ENCODE measurements at regions not wholly inside any gene's neighbourhood (a gene's known extent, or its start where the extent isn't known, plus 50 kb on each side); places are given as distances from the start of the nearest gene placed in this dataset.

DNA sequence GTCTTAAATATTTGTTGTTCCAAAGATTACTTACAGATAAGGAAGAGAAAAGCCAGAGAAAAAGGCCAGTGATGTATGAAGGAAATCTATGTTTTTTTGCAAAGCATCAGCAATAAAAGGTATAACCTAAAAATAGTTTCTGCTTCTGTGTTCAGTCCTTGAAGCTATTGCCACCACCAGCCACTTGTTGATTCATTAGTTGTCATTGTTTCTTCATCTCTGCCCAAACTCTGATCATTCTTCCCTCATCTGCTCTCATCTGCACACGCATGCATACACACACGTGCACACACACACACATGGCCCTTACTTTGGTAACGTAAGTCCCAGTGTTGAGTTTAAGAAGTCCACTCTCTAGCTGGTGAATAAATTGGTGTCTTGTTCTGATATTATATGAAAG lies 540.7 kb downstream of the GATA3 start:
- TF ChIP-seq, protein P1, sequence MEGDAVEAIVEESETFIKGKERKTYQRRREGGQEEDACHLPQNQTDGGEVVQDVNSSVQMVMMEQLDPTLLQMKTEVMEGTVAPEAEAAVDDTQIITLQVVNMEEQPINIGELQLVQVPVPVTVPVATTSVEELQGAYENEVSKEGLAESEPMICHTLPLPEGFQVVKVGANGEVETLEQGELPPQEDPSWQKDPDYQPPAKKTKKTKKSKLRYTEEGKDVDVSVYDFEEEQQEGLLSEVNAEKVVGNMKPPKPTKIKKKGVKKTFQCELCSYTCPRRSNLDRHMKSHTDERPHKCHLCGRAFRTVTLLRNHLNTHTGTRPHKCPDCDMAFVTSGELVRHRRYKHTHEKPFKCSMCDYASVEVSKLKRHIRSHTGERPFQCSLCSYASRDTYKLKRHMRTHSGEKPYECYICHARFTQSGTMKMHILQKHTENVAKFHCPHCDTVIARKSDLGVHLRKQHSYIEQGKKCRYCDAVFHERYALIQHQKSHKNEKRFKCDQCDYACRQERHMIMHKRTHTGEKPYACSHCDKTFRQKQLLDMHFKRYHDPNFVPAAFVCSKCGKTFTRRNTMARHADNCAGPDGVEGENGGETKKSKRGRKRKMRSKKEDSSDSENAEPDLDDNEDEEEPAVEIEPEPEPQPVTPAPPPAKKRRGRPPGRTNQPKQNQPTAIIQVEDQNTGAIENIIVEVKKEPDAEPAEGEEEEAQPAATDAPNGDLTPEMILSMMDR (IDR thresholded peaks at IDR 0.05) = no peak
- TF ChIP-seq POLR2A (IDR thresholded peaks at IDR 0.05) = no peak

Data from esophagus squamous epithelium (tissue), 4 donors.